Esophagus squamous epithelium (tissue), 4 donors: ENCODE measurements at regions not wholly inside any gene's neighbourhood (a gene's known extent, or its start where the extent isn't known, plus 50 kb on each side); places are given as distances from the start of the nearest gene placed in this dataset.

Experiments used
- POLR2A ChIP-seq, 4 donors: fragments of 450-650 bp; IDR thresholded peaks; one replicate each; pipeline ENCODE4 v1.6.1; 2017; ENCODE audit warnings: antibody characterized with exemption in 4 of 4, mild to moderate bottlenecking in 4 of 4, moderate library complexity in 3 of 4
- TF ChIP-seq, protein P1 (sequence below), 6 experiments: fragments of 450-650 bp in 4 of 6; fragments of 200-600 bp in 2 of 6; sonication (generic) in 2 of 6; IDR thresholded peaks; one replicate each; pipeline ENCODE4 v1.5.1; 2016 to 2019; ENCODE audit warnings: antibody characterized with exemption in 6 of 6, mild to moderate bottlenecking in 4 of 6, moderate library complexity in 4 of 6

DNA sequence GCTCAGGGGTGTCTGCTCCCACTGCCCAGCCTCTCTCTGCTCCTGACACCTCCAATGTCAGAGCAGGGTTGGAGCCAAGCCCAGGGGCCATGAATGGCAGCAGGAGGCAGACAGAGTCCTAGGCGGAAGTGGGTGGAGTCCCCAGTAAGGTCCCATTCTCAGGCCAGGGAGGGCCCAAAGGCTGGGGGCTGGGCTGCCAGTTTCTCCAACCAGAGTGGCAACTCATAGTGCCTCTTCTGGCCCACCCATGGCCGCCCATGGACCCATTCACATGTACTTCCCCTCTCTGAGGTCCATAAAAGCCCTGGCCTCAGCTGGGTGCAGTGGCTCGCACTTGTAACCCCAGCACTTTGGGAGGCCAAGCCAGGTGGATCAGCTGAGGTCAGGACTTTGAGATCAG is 261.8 kb upstream of the TNC start:
- TF ChIP-seq, protein P1, sequence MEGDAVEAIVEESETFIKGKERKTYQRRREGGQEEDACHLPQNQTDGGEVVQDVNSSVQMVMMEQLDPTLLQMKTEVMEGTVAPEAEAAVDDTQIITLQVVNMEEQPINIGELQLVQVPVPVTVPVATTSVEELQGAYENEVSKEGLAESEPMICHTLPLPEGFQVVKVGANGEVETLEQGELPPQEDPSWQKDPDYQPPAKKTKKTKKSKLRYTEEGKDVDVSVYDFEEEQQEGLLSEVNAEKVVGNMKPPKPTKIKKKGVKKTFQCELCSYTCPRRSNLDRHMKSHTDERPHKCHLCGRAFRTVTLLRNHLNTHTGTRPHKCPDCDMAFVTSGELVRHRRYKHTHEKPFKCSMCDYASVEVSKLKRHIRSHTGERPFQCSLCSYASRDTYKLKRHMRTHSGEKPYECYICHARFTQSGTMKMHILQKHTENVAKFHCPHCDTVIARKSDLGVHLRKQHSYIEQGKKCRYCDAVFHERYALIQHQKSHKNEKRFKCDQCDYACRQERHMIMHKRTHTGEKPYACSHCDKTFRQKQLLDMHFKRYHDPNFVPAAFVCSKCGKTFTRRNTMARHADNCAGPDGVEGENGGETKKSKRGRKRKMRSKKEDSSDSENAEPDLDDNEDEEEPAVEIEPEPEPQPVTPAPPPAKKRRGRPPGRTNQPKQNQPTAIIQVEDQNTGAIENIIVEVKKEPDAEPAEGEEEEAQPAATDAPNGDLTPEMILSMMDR (IDR thresholded peaks at IDR 0.05), result no peak
- TF ChIP-seq POLR2A (IDR thresholded peaks at IDR 0.05), result no peak
